ENCODE measurements at regions not wholly inside any gene's neighbourhood (a gene's known extent, or its start where the extent isn't known, plus 50 kb on each side); places are given as distances from the start of the nearest gene placed in this dataset.

GRCh38 chr7:46960970-46961369 lies 620.9 kb downstream of the TNS3 start:
- H3K27me3 ChIP-seq (ENCODE audit: control insufficient read depth in 1 of 2, insufficient read depth in 1 of 2, low read length in 2 of 2): no peaks in the 10 kb centered on the region
- H2BK5ac ChIP-seq (ENCODE audit: low read depth, low read length, poor library complexity, severe bottlenecking): no peak overlapping the region
- H2AFZ ChIP-seq (ENCODE audit: low read depth, low read length): no peak overlapping the region
- H3K9ac ChIP-seq (ENCODE audit: low read length): no peak overlapping the region
- no peak overlapping the region for H3K18ac ChIP-seq (ENCODE audit: low read depth in 1 of 2, low read length in 2 of 2)
- H3K4ac ChIP-seq (ENCODE audit: low read depth in 1 of 2, low read length in 2 of 2): no peak overlapping the region
- H2BK12ac ChIP-seq (ENCODE audit: low read length in 2 of 2): no peak overlapping the region
- H2BK15ac ChIP-seq (ENCODE audit: low read depth, poor library complexity, severe bottlenecking): no peak overlapping the region
- H4K8ac ChIP-seq (ENCODE audit: low read length): no peak overlapping the region
- no peak overlapping the region for H4K91ac ChIP-seq (ENCODE audit: low read length)
- H3K4me2 ChIP-seq (ENCODE audit: low read length, poor library complexity, severe bottlenecking): no peak overlapping the region
- H3K79me1 ChIP-seq (replicated peaks; ENCODE audit: low read length, poor library complexity, severe bottlenecking): no peaks in the 10 kb centered on the region
- no peak overlapping the region for H3K23ac ChIP-seq (ENCODE audit: low read length in 2 of 2)
- WGBS: 100% methylated on average over 1 of the region's 3 CpGs
- H2AK5ac ChIP-seq (ENCODE audit: low read length, severe bottlenecking): no peak overlapping the region
- no peak overlapping the region for H2BK120ac ChIP-seq (ENCODE audit: low read depth, low read length)
- peaks cover 50% of the 10 kb centered on the region for H3K9me3 ChIP-seq (ENCODE audit: control insufficient read depth, low read length)
- no peaks in the 10 kb centered on the region for H3K4me1 ChIP-seq (ENCODE audit: control insufficient read depth, insufficient read depth, low read depth, low read length)
- H3K4me3 ChIP-seq (ENCODE audit: insufficient read depth in 1 of 2, low read depth in 1 of 2, low read length in 2 of 2): no peak overlapping the region
- H3K27ac ChIP-seq (ENCODE audit: low read length, poor library complexity, severe bottlenecking): no peak overlapping the region
- peak; percentile 16 for DNase-seq
- H3K14ac ChIP-seq (ENCODE audit: low read length in 2 of 2): no peak overlapping the region
- no peaks in the 10 kb centered on the region for H3K36me3 ChIP-seq (ENCODE audit: control insufficient read depth in 1 of 2, insufficient read depth in 2 of 2, low read depth in 1 of 2, low read length in 2 of 2)

GRCh38 chr7:46957195-46957594 lies 624.7 kb downstream of the TNS3 start:
- no peak overlapping the region for H3K14ac ChIP-seq (ENCODE audit: low read length in 2 of 2)
- no peak overlapping the region for H4K91ac ChIP-seq (ENCODE audit: low read length)
- H3K36me3 ChIP-seq (ENCODE audit: control insufficient read depth in 1 of 2, insufficient read depth in 2 of 2, low read depth in 1 of 2, low read length in 2 of 2): no peaks in the 10 kb centered on the region
- no peak overlapping the region for H3K4me2 ChIP-seq (ENCODE audit: low read length, poor library complexity, severe bottlenecking)
- no peak overlapping the region for H2BK15ac ChIP-seq (ENCODE audit: low read depth, poor library complexity, severe bottlenecking)
- H2AFZ ChIP-seq (ENCODE audit: low read depth, low read length): no peak overlapping the region
- no peak overlapping the region for H3K4ac ChIP-seq (ENCODE audit: low read depth in 1 of 2, low read length in 2 of 2)
- H3K79me1 ChIP-seq (replicated peaks; ENCODE audit: low read length, poor library complexity, severe bottlenecking): no peaks in the 10 kb centered on the region
- H3K27ac ChIP-seq (ENCODE audit: low read length, poor library complexity, severe bottlenecking): no peak overlapping the region
- H2BK12ac ChIP-seq (ENCODE audit: low read length in 2 of 2): no peak overlapping the region
- H3K4me1 ChIP-seq (ENCODE audit: control insufficient read depth, insufficient read depth, low read depth, low read length): no peaks in the 10 kb centered on the region
- WGBS: 93% methylated on average over 3 of the region's 5 CpGs
- peaks cover 0 to 7% of the 10 kb centered on the region in 2 experiments for H3K27me3 ChIP-seq (ENCODE audit: control insufficient read depth in 1 of 2, insufficient read depth in 1 of 2, low read length in 2 of 2)
- no peak overlapping the region for H3K23ac ChIP-seq (ENCODE audit: low read length in 2 of 2)
- H3K18ac ChIP-seq (ENCODE audit: low read depth in 1 of 2, low read length in 2 of 2): no peak overlapping the region
- no peak overlapping the region for H4K8ac ChIP-seq (ENCODE audit: low read length)
- H3K9ac ChIP-seq (ENCODE audit: low read length): no peak overlapping the region
- no peak overlapping the region for H3K4me3 ChIP-seq (ENCODE audit: insufficient read depth in 1 of 2, low read depth in 1 of 2, low read length in 2 of 2)
- H2BK120ac ChIP-seq (ENCODE audit: low read depth, low read length): no peak overlapping the region
- DNase-seq: no peak
- peaks cover 15% of the 10 kb centered on the region for H3K9me3 ChIP-seq (ENCODE audit: control insufficient read depth, low read length)
- no peak overlapping the region for H2AK5ac ChIP-seq (ENCODE audit: low read length, severe bottlenecking)
- no peak overlapping the region for H2BK5ac ChIP-seq (ENCODE audit: low read depth, low read length, poor library complexity, severe bottlenecking)

DNA sequence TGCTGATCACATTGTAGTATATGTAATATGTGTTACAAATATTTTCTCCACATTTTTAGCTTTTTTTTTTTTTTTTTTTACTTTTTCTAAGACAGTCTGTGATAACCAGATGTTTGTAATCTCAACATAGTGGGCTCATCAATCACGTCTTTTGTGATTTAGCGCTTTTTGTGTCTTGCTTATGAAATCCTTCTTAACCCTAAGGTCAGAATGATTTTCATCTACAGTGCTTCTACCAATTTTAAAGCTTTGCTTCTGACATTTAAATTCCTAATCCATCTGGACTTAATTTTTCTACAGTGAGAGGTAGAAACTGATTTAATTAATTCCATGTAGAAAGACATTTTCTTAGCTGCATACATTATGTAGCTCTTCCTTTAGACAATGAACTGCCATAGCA lies 626.4 kb downstream of the TNS3 start:
- Histone ChIP-seq H2AFZ (ENCODE audit: low read depth, low read length) (no peak overlapping the region), H3K18ac (ENCODE audit: low read depth in 1 of 2, low read length in 2 of 2) (no peak overlapping the region), H3K4me3 (ENCODE audit: insufficient read depth in 1 of 2, low read depth in 1 of 2, low read length in 2 of 2) (no peak overlapping the region), H3K4me2 (ENCODE audit: low read length, poor library complexity, severe bottlenecking) (no peak overlapping the region), H2AK5ac (ENCODE audit: low read length, severe bottlenecking) (no peak overlapping the region), H2BK120ac (ENCODE audit: low read depth, low read length) (no peak overlapping the region), H4K8ac (ENCODE audit: low read length) (no peak overlapping the region), H3K23ac (ENCODE audit: low read length in 2 of 2) (no peak overlapping the region), H3K14ac (ENCODE audit: low read length in 2 of 2) (no peak overlapping the region), H4K91ac (ENCODE audit: low read length) (no peak overlapping the region), H3K4me1 (ENCODE audit: control insufficient read depth, insufficient read depth, low read depth, low read length) (no peaks in the 10 kb centered on the region), H2BK15ac (ENCODE audit: low read depth, poor library complexity, severe bottlenecking) (no peak overlapping the region), H3K4ac (ENCODE audit: low read depth in 1 of 2, low read length in 2 of 2) (no peak overlapping the region), H3K79me1 (replicated peaks; ENCODE audit: low read length, poor library complexity, severe bottlenecking) (no peaks in the 10 kb centered on the region), H3K27ac (ENCODE audit: low read length, poor library complexity, severe bottlenecking) (no peak overlapping the region), H3K36me3 (ENCODE audit: control insufficient read depth in 1 of 2, insufficient read depth in 2 of 2, low read depth in 1 of 2, low read length in 2 of 2) (no peaks in the 10 kb centered on the region), H2BK5ac (ENCODE audit: low read depth, low read length, poor library complexity, severe bottlenecking) (no peak overlapping the region), H2BK12ac (ENCODE audit: low read length in 2 of 2) (no peak overlapping the region), H3K9me3 (ENCODE audit: control insufficient read depth, low read length) (peaks cover 9% of the 10 kb centered on the region), H3K9ac (ENCODE audit: low read length) (no peak overlapping the region), H3K27me3 (ENCODE audit: control insufficient read depth in 1 of 2, insufficient read depth in 1 of 2, low read length in 2 of 2) (peaks cover 0 to 15% of the 10 kb centered on the region in 2 experiments)
- DNase-seq: no peak
- WGBS: 90% methylated on average over 2 of the region's 2 CpGs

DNA sequence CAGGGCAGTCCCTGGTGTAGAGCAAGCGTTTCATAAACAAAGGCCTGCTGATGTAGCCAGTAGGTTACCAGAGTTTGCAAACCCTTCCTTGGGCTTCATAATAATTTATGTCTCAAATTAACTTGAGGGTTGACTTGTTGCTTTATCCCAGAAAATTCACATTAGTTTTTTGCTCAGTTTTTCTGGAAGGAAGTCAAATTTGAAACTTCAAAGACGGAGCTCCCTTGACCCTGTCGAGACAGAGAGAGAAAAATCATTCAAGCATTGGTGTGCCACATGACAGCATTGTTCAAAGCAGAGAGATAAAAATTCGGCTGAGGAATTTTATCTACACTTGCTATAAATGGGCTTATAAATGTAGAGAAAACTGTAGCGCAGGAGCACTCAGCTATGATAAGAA lies 627.7 kb downstream of the TNS3 start:
- Histone ChIP-seq H4K8ac (ENCODE audit: low read length) (no peak overlapping the region), H2BK12ac (ENCODE audit: low read length in 2 of 2) (no peak overlapping the region), H2BK5ac (ENCODE audit: low read depth, low read length, poor library complexity, severe bottlenecking) (no peak overlapping the region), H3K36me3 (ENCODE audit: control insufficient read depth in 1 of 2, insufficient read depth in 2 of 2, low read depth in 1 of 2, low read length in 2 of 2) (no peaks in the 10 kb centered on the region), H3K23ac (ENCODE audit: low read length in 2 of 2) (no peak overlapping the region), H3K27me3 (ENCODE audit: control insufficient read depth in 1 of 2, insufficient read depth in 1 of 2, low read length in 2 of 2) (peaks cover 0 to 28% of the 10 kb centered on the region in 2 experiments), H3K4ac (ENCODE audit: low read depth in 1 of 2, low read length in 2 of 2) (no peak overlapping the region), H3K9me3 (ENCODE audit: control insufficient read depth, low read length) (peaks cover 3% of the 10 kb centered on the region), H4K91ac (ENCODE audit: low read length) (no peak overlapping the region), H3K4me1 (ENCODE audit: control insufficient read depth, insufficient read depth, low read depth, low read length) (no peaks in the 10 kb centered on the region), H3K14ac (ENCODE audit: low read length in 2 of 2) (no peak overlapping the region), H3K4me2 (ENCODE audit: low read length, poor library complexity, severe bottlenecking) (no peak overlapping the region), H3K27ac (ENCODE audit: low read length, poor library complexity, severe bottlenecking) (no peak overlapping the region), H2BK15ac (ENCODE audit: low read depth, poor library complexity, severe bottlenecking) (no peak overlapping the region), H3K4me3 (ENCODE audit: insufficient read depth in 1 of 2, low read depth in 1 of 2, low read length in 2 of 2) (no peak overlapping the region), H2AFZ (ENCODE audit: low read depth, low read length) (no peak overlapping the region), H2BK120ac (ENCODE audit: low read depth, low read length) (no peak overlapping the region), H2AK5ac (ENCODE audit: low read length, severe bottlenecking) (no peak overlapping the region), H3K9ac (ENCODE audit: low read length) (no peak overlapping the region), H3K18ac (ENCODE audit: low read depth in 1 of 2, low read length in 2 of 2) (no peak overlapping the region), H3K79me1 (replicated peaks; ENCODE audit: low read length, poor library complexity, severe bottlenecking) (no peaks in the 10 kb centered on the region)
- DNase-seq: no peak
- 76% methylated on average over 5 of the region's 5 CpGs for WGBS

All from mesenchymal stem cell (in vitro differentiated cells and primary cell).